Tibial nerve (tissue), 4 donors: ENCODE measurements at regions not wholly inside any gene's neighbourhood (a gene's known extent, or its start where the extent isn't known, plus 50 kb on each side); places are given as distances from the start of the nearest gene placed in this dataset.

Source experiments
- CTCF ChIP-seq, 5 experiments: fragments of 200-600 bp in 3 of 5; fragments of 450-650 bp in 2 of 5; sonication (generic) in 3 of 5; IDR thresholded peaks; one replicate each; pipeline ENCODE4 v1.5.1; 2016 to 2019; ENCODE audit warnings: antibody characterized with exemption in 5 of 5, mild to moderate bottlenecking in 3 of 5, moderate library complexity in 2 of 5
- EP300 ChIP-seq, 2 donors: sonication (generic); formaldehyde crosslinking; IDR thresholded peaks; one replicate each; pipeline ENCODE4 v1.6.1; 2017; ENCODE audit warnings: antibody characterized with exemption in 2 of 2, mild to moderate bottlenecking in 1 of 2

GRCh38 chr11:91538065-91538464 is 686.6 kb upstream of the FAT3 start:
- TF ChIP-seq CTCF (IDR thresholded peaks at IDR 0.05) (no peak), EP300 (IDR thresholded peaks at IDR 0.05) (no peak)
